ENCODE measurements at regions not wholly inside any gene's neighbourhood (a gene's known extent, or its start where the extent isn't known, plus 50 kb on each side); places are given as distances from the start of the nearest gene placed in this dataset.

DNA sequence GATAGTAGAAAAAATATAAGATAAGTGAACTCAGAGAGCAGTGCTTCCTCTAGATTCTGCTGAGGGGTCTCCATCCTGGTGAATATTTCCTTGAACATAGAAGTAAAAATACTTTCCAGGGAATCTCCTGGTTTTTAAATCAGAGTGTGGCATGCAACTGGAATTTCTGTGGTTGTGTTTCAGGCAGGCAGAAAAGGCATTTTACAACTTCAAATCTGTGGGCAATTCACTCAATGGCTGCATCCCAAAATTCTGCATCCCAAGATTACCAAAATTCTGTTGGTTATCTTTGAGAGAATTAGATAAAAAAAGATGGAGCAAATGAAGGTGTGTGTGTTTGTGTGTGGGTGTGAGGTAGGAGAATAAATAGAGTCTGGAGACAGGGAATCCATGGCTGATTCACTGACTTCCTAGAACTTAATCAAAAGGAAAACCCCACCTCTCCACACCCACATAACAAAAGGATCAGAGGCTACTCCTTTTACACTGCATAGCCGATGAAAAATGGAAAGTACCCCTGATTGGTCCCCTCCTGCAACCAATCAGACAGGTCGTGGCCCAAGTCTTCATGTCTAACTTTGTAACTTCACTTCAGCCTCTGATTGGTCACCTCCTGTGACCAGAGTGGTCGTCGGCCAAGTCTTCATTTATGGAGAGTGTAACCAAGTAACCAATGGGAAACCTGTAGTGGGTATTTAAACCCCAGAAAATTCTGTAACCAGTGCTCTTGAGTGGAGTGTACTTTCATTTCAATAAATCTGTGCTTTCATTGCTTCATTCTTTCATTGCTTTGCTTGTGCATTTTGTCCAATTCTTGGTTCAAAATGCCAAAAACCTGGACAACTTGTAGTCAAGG lies 112.8 kb downstream of the DLEU7 start:
- no peak for TF ChIP-seq GATA2 (IDR thresholded peaks at IDR 0.05; ENCODE audit: low read depth, low read length)
- no peak for TF ChIP-seq GATA3 (IDR thresholded peaks at IDR 0.05; ENCODE audit: low read depth, low read length)

- TF ChIP-seq GATA2 (IDR thresholded peaks at IDR 0.05; ENCODE audit: low read depth, low read length) (no peak), GATA3 (IDR thresholded peaks at IDR 0.05; ENCODE audit: low read depth, low read length) (no peak)
Observed at GRCh38 chr13:50731400-50731799, 112.1 kb downstream of the DLEU7 start.

DNA sequence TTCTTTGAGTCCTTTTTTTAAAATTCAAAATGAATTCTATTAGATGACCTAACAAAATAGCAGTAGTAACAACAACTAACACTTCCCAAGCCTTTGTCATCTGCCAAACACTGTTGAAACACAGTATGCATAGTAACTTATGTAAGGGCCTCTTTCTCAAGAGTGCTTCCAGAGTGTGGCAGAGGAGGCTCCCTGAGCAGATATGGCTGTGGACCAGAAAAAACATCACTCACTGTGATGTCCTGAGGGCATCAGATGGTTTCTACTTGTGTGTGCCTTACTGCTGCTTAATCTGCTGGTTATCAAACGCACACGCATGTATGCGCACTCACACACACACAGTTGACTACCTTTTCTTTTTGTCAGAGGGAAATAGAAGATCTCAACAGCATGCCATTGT lies 110.8 kb downstream of the DLEU7 start:
- TF ChIP-seq GATA2 (IDR thresholded peaks at IDR 0.05; ENCODE audit: low read depth, low read length) (peak; percentile 36; the same call in 1 of the 2 replicates), GATA3 (IDR thresholded peaks at IDR 0.05; ENCODE audit: low read depth, low read length) (no peak)

- TF ChIP-seq GATA3 (IDR thresholded peaks at IDR 0.05; ENCODE audit: low read depth, low read length) (no peak), GATA2 (IDR thresholded peaks at IDR 0.05; ENCODE audit: low read depth, low read length) (no peak)
Observed at GRCh38 chr13:50733392-50733791, 110.1 kb downstream of the DLEU7 start.

- no peak for TF ChIP-seq GATA2 (IDR thresholded peaks at IDR 0.05; ENCODE audit: low read depth, low read length)
- no peak for TF ChIP-seq GATA3 (IDR thresholded peaks at IDR 0.05; ENCODE audit: low read depth, low read length)
Observed at GRCh38 chr13:50735071-50735470, 108.4 kb downstream of the DLEU7 start.

GRCh38 chr13:50740052-50740741 lies 103.3 kb downstream of the DLEU7 start:
- TF ChIP-seq GATA3 (IDR thresholded peaks at IDR 0.05; ENCODE audit: low read depth, low read length), result no peak
- TF ChIP-seq GATA2 (IDR thresholded peaks at IDR 0.05; ENCODE audit: low read depth, low read length), result no peak

- TF ChIP-seq GATA2 (IDR thresholded peaks at IDR 0.05; ENCODE audit: low read depth, low read length), result no peak
- no peak for TF ChIP-seq GATA3 (IDR thresholded peaks at IDR 0.05; ENCODE audit: low read depth, low read length)
Observed at GRCh38 chr13:50742353-50742752, 101.1 kb downstream of the DLEU7 start.

- TF ChIP-seq GATA3 (IDR thresholded peaks at IDR 0.05; ENCODE audit: low read depth, low read length) (no peak), GATA2 (IDR thresholded peaks at IDR 0.05; ENCODE audit: low read depth, low read length) (no peak)
Observed at GRCh38 chr13:50742968-50743367, 100.5 kb downstream of the DLEU7 start.

GRCh38 chr13:50744116-50744660 lies 99.3 kb downstream of the DLEU7 start:
- no peak for TF ChIP-seq GATA3 (IDR thresholded peaks at IDR 0.05; ENCODE audit: low read depth, low read length)
- TF ChIP-seq GATA2 (IDR thresholded peaks at IDR 0.05; ENCODE audit: low read depth, low read length), result no peak

GRCh38 chr13:50745542-50746115 lies 97.9 kb downstream of the DLEU7 start:
- TF ChIP-seq GATA2 (IDR thresholded peaks at IDR 0.05; ENCODE audit: low read depth, low read length) (no peak), GATA3 (IDR thresholded peaks at IDR 0.05; ENCODE audit: low read depth, low read length) (no peak)

- TF ChIP-seq GATA3 (IDR thresholded peaks at IDR 0.05; ENCODE audit: low read depth, low read length) (no peak), GATA2 (IDR thresholded peaks at IDR 0.05; ENCODE audit: low read depth, low read length) (no peak)
Observed at GRCh38 chr13:50747737-50748350, 95.6 kb downstream of the DLEU7 start.

DNA sequence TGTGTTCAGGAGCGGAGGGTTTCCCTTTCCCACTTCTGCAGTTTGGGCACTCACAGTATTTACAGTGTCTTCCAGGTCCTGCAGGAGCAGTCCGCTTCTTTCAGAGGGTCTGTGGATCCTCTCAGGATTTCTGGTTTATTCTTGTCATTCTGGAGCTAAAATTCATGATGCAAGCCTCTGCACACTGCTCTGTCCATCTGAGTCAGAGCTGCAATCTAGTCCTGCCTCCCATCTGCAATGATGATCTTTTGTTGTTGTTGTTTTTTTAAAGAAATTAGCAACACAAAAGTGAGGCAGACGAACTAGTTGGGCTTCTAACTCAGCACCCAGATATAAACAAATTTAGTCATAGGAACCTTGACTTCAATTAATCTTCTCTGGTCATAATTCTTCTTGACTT lies 86.5 kb downstream of the DLEU7 start:
- TF ChIP-seq GATA3 (IDR thresholded peaks at IDR 0.05; ENCODE audit: low read depth, low read length), result no peak
- TF ChIP-seq GATA2 (IDR thresholded peaks at IDR 0.05; ENCODE audit: low read depth, low read length), result no peak

GRCh38 chr13:50758796-50759195 lies 84.7 kb downstream of the DLEU7 start:
- TF ChIP-seq GATA3 (IDR thresholded peaks at IDR 0.05; ENCODE audit: low read depth, low read length) (no peak), GATA2 (IDR thresholded peaks at IDR 0.05; ENCODE audit: low read depth, low read length) (no peak)

GRCh38 chr13:50760751-50761150 lies 82.7 kb downstream of the DLEU7 start:
- TF ChIP-seq GATA3 (IDR thresholded peaks at IDR 0.05; ENCODE audit: low read depth, low read length), result no peak
- TF ChIP-seq GATA2 (IDR thresholded peaks at IDR 0.05; ENCODE audit: low read depth, low read length), result no peak

All from SH-SY5Y (cell line).